Omental fat pad (tissue), 3 donors: ENCODE measurements at regions not wholly inside any gene's neighbourhood (a gene's known extent, or its start where the extent isn't known, plus 50 kb on each side); places are given as distances from the start of the nearest gene placed in this dataset.

ENCODE experiments used
- ATAC-seq: fragments of 150-250 bp; one replicate; pipeline ENCODE4 v1.9.1; 2016; ENCODE audit warnings: mild to moderate bottlenecking, moderate library complexity; ENCODE audit not compliant: low FRiP score
- DNase-seq: peaks from one replicate; pipeline ENCODE4 v3.0.0-alpha.2; 2019; ENCODE audit warnings: low spot score
- CTCF ChIP-seq, 3 donors: fragments of 450-650 bp; IDR thresholded peaks; one replicate each; pipeline ENCODE4 v1.5.1; 2016 to 2017; ENCODE audit warnings: antibody characterized with exemption in 3 of 3, mild to moderate bottlenecking in 3 of 3, moderate library complexity in 2 of 3

GRCh38 chr9:79012561-79012960 lies 559.2 kb upstream of the TLE4 start:
- ATAC-seq (no peak), DNase-seq (no peak)
- TF ChIP-seq CTCF (IDR thresholded peaks at IDR 0.05) = no peak

GRCh38 chr9:79013715-79014610 lies 557.8 kb upstream of the TLE4 start:
- DNase-seq (no peak), ATAC-seq (no peak)
- no peak for TF ChIP-seq CTCF (IDR thresholded peaks at IDR 0.05)

- no peak for ATAC-seq
- DNase-seq = no peak
- TF ChIP-seq CTCF (IDR thresholded peaks at IDR 0.05) = no peak
Observed at GRCh38 chr9:79014929-79015699, 556.7 kb upstream of the TLE4 start.

GRCh38 chr9:79015951-79016350 lies 555.8 kb upstream of the TLE4 start:
- DNase-seq (no peak), ATAC-seq (no peak)
- TF ChIP-seq CTCF (IDR thresholded peaks at IDR 0.05) = no peak

GRCh38 chr9:79020276-79020675 lies 551.5 kb upstream of the TLE4 start:
- DNase-seq (no peak), ATAC-seq (no peak)

GRCh38 chr9:79021084-79021483 lies 550.7 kb upstream of the TLE4 start:
- no peak for TF ChIP-seq CTCF (IDR thresholded peaks at IDR 0.05)
- no peak for DNase-seq
- no peak for ATAC-seq

More at GRCh38 chr9:79020276-79020675, 551.5 kb upstream of the TLE4 start:
- no peak for TF ChIP-seq CTCF (IDR thresholded peaks at IDR 0.05)
